Sigmoid colon (tissue), 6 donors: ENCODE measurements at regions not wholly inside any gene's neighbourhood (a gene's known extent, or its start where the extent isn't known, plus 50 kb on each side); places are given as distances from the start of the nearest gene placed in this dataset.

Experiments
- DNase-seq: peaks from one replicate; pipeline ENCODE4 v3.0.0-alpha.2; 2019
- H3K27ac ChIP-seq, 4 donors: fragments of 200-600 bp; sonication (generic); one replicate each; pipeline ENCODE4 v1.5.1; 2016 to 2019; ENCODE audit warnings: mild to moderate bottlenecking in 1 of 4
- H3K27me3 ChIP-seq, 3 donors: fragments of 200-600 bp; sonication (generic); one replicate each; pipeline ENCODE4 v1.5.1; 2019; ENCODE audit warnings: mild to moderate bottlenecking in 1 of 3
- H3K36me3 ChIP-seq, 4 donors: fragments of 200-600 bp; sonication (generic); one replicate each; pipeline ENCODE4 v1.5.1; 2016 to 2019
- H3K4me1 ChIP-seq, 4 donors: fragments of 200-600 bp; sonication (generic); one replicate each; pipeline ENCODE4 v1.5.1; 2017 to 2019
- H3K4me3 ChIP-seq, 4 donors: fragments of 200-600 bp; sonication (generic); one replicate each; pipeline ENCODE4 v1.5.1; 2017 to 2019; ENCODE audit warnings: mild to moderate bottlenecking in 2 of 4, moderate library complexity in 1 of 4
- H3K9me3 ChIP-seq, 4 donors: fragments of 200-600 bp in 3 of 4; sonication (generic) in 3 of 4; one replicate each; pipeline versions ENCODE4 v1.5.1 to v1.6.1; 2013 to 2019
- CTCF ChIP-seq, 4 experiments: fragments of 450-650 bp in 3 of 4; fragments of 200-600 bp in 1 of 4; IDR thresholded peaks; one replicate each; pipeline ENCODE4 v1.5.1; 2016 to 2019; ENCODE audit warnings: antibody characterized with exemption in 4 of 4, mild to moderate bottlenecking in 3 of 4, moderate library complexity in 2 of 4
- EP300 ChIP-seq, 4 donors: sonication (generic); formaldehyde crosslinking; IDR thresholded peaks; one replicate each; pipeline ENCODE4 v1.6.1; 2017; ENCODE audit warnings: antibody characterized with exemption in 4 of 4
- POLR2A ChIP-seq, 2 donors: fragments of 450-650 bp; IDR thresholded peaks; one replicate each; pipeline ENCODE4 v1.6.1; 2016; ENCODE audit warnings: antibody characterized with exemption in 2 of 2, mild to moderate bottlenecking in 2 of 2, moderate library complexity in 2 of 2
- POLR2AphosphoS5 ChIP-seq, 4 donors: sonication (generic); formaldehyde crosslinking; IDR thresholded peaks; one replicate each; pipeline ENCODE4 v1.6.1; 2017; ENCODE audit warnings: antibody characterized with exemption in 4 of 4
- WGBS, 2 donors: extraction: QIAGEN DNeasy Blood & Tissue Kit; methylation state at CpG; one replicate each; pipeline ENCODE4 v1.1.7; 2013; 5-methylcytosine and 5-hydroxymethylcytosine counted together
- intact Hi-C: fragments of 100-400 bp; cut with DNase I; formaldehyde crosslinking; loops from one replicate; pipeline ENCODE4 v1.15.1; 2023
- donor health status: healthy with polysubstance abuse.
- donor health status: healthy.

GRCh38 chr10:3606309-3606708 is 178.7 kb downstream of the KLF6 start:
- WGBS, 2 donors = 85 to 95% methylated on average over 1 of the region's 1 CpG
- Histone ChIP-seq H3K27me3 (no peaks in the 10 kb centered on the region), H3K27ac (no peak overlapping the region), H3K36me3 (no peaks in the 10 kb centered on the region), H3K4me3 (no peak overlapping the region), H3K4me1 (no peaks in the 10 kb centered on the region), H3K9me3 (peaks cover 0 to 6% (median 3%) of the 10 kb centered on the region in 4 donors)
- intact Hi-C loops = no loop called here
- TF ChIP-seq POLR2A (IDR thresholded peaks at IDR 0.05) (no peak), POLR2AphosphoS5 (IDR thresholded peaks at IDR 0.05) (no peak), EP300 (IDR thresholded peaks at IDR 0.05) (no peak), CTCF (IDR thresholded peaks at IDR 0.05) (no peak)
- no peak for DNase-seq

GRCh38 chr10:3605882-3606281 is 179.1 kb downstream of the KLF6 start:
- H3K36me3 ChIP-seq = no peaks in the 10 kb centered on the region
- intact Hi-C loops = no loop called here
- 87 to 89% methylated on average over 2 of the region's 2 CpGs for WGBS, 2 donors
- H3K27me3 ChIP-seq = no peaks in the 10 kb centered on the region
- no peak overlapping the region for H3K27ac ChIP-seq
- DNase-seq = no peak
- H3K9me3 ChIP-seq = peaks cover 0 to 5% (median 2%) of the 10 kb centered on the region in 4 donors
- H3K4me3 ChIP-seq = no peak overlapping the region
- H3K4me1 ChIP-seq = no peaks in the 10 kb centered on the region
- no peak for TF ChIP-seq POLR2AphosphoS5 (IDR thresholded peaks at IDR 0.05)

GRCh38 chr10:3595736-3596135 is 189.3 kb downstream of the KLF6 start:
- H3K27ac ChIP-seq = no peak overlapping the region
- 89 to 91% methylated on average over 9 of the region's 9 CpGs for WGBS, 2 donors
- H3K4me1 ChIP-seq = no peaks in the 10 kb centered on the region
- no peak for DNase-seq
- no peaks in the 10 kb centered on the region for H3K36me3 ChIP-seq
- H3K4me3 ChIP-seq = no peak overlapping the region
- intact Hi-C loops = no loop called here
- no peaks in the 10 kb centered on the region for H3K27me3 ChIP-seq
- no peaks in the 10 kb centered on the region for H3K9me3 ChIP-seq
- TF ChIP-seq POLR2A (IDR thresholded peaks at IDR 0.05) (no peak), CTCF (IDR thresholded peaks at IDR 0.05) (no peak), POLR2AphosphoS5 (IDR thresholded peaks at IDR 0.05) (no peak), EP300 (IDR thresholded peaks at IDR 0.05) (no peak)

DNA sequence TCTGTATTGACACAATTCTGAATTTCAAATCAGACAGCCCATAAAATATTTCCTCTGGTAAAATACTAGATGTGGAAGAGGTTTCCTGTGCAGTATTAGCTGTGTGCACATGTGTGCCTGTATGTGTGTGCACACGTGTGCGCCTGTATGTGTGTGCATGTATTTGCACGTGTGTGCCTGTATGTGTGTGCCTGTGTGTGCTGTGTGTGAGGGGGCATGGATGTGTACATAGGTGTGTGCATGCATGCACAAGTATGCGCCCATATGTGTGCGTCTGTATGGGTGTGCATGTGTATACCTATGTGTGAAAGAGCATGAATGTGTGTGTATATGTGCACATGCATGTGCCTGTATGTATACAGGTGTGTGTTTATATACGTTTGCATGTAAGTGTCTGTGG is 191.4 kb downstream of the KLF6 start:
- Histone ChIP-seq H3K4me1 (no peaks in the 10 kb centered on the region), H3K27me3 (no peaks in the 10 kb centered on the region), H3K27ac (no peak overlapping the region), H3K36me3 (no peaks in the 10 kb centered on the region), H3K4me3 (no peak overlapping the region), H3K9me3 (no peaks in the 10 kb centered on the region)
- no peak for DNase-seq
- TF ChIP-seq CTCF (IDR thresholded peaks at IDR 0.05) (no peak), POLR2AphosphoS5 (IDR thresholded peaks at IDR 0.05) (no peak), POLR2A (IDR thresholded peaks at IDR 0.05) (no peak), EP300 (IDR thresholded peaks at IDR 0.05) (no peak)
- 95% methylated on average over 6 of the region's 6 CpGs for WGBS, 2 donors
- intact Hi-C loops = no loop called here

GRCh38 chr10:3592424-3592823 is 192.6 kb downstream of the KLF6 start:
- Histone ChIP-seq H3K4me1 (no peaks in the 10 kb centered on the region), H3K9me3 (no peaks in the 10 kb centered on the region), H3K4me3 (no peak overlapping the region), H3K27ac (no peak overlapping the region), H3K36me3 (no peaks in the 10 kb centered on the region), H3K27me3 (no peaks in the 10 kb centered on the region)
- DNase-seq = no peak
- intact Hi-C loops = no loop called here
- no peak for TF ChIP-seq POLR2AphosphoS5 (IDR thresholded peaks at IDR 0.05)
- TF ChIP-seq EP300 (IDR thresholded peaks at IDR 0.05) = no peak
- TF ChIP-seq POLR2A (IDR thresholded peaks at IDR 0.05) = no peak
- no peak for TF ChIP-seq CTCF (IDR thresholded peaks at IDR 0.05)
- 84% methylated on average over 7 of the region's 7 CpGs for WGBS, 2 donors
